ENCODE measurements at regions not wholly inside any gene's neighbourhood (a gene's known extent, or its start where the extent isn't known, plus 50 kb on each side); places are given as distances from the start of the nearest gene placed in this dataset.

DNA sequence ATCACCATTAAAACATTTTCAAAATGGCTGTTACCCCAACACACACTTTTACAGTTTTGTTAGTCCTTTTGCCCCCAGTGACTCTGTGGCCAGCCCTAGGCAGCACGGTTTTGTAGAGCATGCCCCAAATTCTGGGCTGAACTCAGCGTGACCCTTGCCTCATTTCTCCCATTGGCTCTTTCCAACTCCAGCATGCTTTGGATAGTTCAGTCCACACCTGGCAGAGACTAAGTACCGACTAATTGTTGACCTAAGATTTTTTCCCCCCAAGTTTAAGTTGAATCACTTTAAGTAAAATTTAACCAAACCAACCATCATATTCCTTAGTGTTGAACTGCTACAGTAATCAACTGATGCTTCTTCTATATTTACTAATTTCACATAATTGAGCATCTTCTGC, 62.4 kb upstream of the LRRC8B start:
- no peak overlapping the region for H2AK5ac ChIP-seq (ENCODE audit: low read depth, low read length)
- no peak overlapping the region for H3K4me2 ChIP-seq (ENCODE audit: low read depth, low read length)
- DNase-seq (no peak), ATAC-seq (ENCODE audit: low read depth) (no peak)
- H4K5ac ChIP-seq (ENCODE audit: low read depth, low read length): no peak overlapping the region
- H3K36me3 ChIP-seq (ENCODE audit: control insufficient read depth, insufficient read depth, low read length): no peaks in the 10 kb centered on the region
- TF ChIP-seq RCOR1 (IDR thresholded peaks at IDR 0.05; ENCODE audit: insufficient replicate concordance, low read length): no peak
- no peak for TF ChIP-seq ELK1 (IDR thresholded peaks at IDR 0.05; ENCODE audit: borderline replicate concordance, low read depth, low read length)
- no peak for TF ChIP-seq FOS (IDR thresholded peaks at IDR 0.05; ENCODE audit: low read depth, low read length)
- TF ChIP-seq POLR2A (IDR thresholded peaks at IDR 0.05; ENCODE audit: low read depth, low read length): no peak
- TF ChIP-seq MXI1 (IDR thresholded peaks at IDR 0.05; ENCODE audit: borderline replicate concordance, low read depth, low read length): no peak
- TF ChIP-seq BHLHE40 (IDR thresholded peaks at IDR 0.05; ENCODE audit: low read depth, low read length): no peak
- TF ChIP-seq CEBPB (IDR thresholded peaks at IDR 0.05; ENCODE audit: low read depth, low read length): no peak
- no peak for TF ChIP-seq MAZ (IDR thresholded peaks at IDR 0.05; ENCODE audit: borderline replicate concordance, low read depth, low read length)
- TF ChIP-seq, protein P1, sequence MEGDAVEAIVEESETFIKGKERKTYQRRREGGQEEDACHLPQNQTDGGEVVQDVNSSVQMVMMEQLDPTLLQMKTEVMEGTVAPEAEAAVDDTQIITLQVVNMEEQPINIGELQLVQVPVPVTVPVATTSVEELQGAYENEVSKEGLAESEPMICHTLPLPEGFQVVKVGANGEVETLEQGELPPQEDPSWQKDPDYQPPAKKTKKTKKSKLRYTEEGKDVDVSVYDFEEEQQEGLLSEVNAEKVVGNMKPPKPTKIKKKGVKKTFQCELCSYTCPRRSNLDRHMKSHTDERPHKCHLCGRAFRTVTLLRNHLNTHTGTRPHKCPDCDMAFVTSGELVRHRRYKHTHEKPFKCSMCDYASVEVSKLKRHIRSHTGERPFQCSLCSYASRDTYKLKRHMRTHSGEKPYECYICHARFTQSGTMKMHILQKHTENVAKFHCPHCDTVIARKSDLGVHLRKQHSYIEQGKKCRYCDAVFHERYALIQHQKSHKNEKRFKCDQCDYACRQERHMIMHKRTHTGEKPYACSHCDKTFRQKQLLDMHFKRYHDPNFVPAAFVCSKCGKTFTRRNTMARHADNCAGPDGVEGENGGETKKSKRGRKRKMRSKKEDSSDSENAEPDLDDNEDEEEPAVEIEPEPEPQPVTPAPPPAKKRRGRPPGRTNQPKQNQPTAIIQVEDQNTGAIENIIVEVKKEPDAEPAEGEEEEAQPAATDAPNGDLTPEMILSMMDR (conservative IDR thresholded peaks at IDR 0.05; ENCODE audit: low read depth, low read length): no peak
- no peak overlapping the region for H3K18ac ChIP-seq (ENCODE audit: low read depth, low read length)
- H3K56ac ChIP-seq (ENCODE audit: extremely low read depth, insufficient read depth, low read length): no peak overlapping the region
- H4K20me1 ChIP-seq (ENCODE audit: insufficient read depth, low read length): no peaks in the 10 kb centered on the region
- ChIA-PET POLR2A (ENCODE audit: unreplicated experiment) (no interaction called here), CTCF (no interaction called here)
- H3K4me3 ChIP-seq (ENCODE audit: insufficient read depth, low read depth, low read length): no peak overlapping the region
- no peak overlapping the region for H3K4ac ChIP-seq (ENCODE audit: low read depth, low read length)
- H2AK9ac ChIP-seq (replicated peaks; ENCODE audit: low read depth, low read length, poor library complexity): no peak overlapping the region
- no peaks in the 10 kb centered on the region for H3K9me1 ChIP-seq (ENCODE audit: insufficient read depth, low read length)
- H3K9ac ChIP-seq (ENCODE audit: low read depth, low read length): no peak overlapping the region
- WGBS, 2 experiments (ENCODE audit: extremely low coverage in 2 of 2, insufficient read length in 1 of 2): 40% methylated on average over 1 of the region's 3 CpGs; no CpG with 5 or more reads in 1 of the 2 experiments
- H3K79me1 ChIP-seq (ENCODE audit: low read depth in 1 of 2, low read length in 2 of 2): no peaks in the 10 kb centered on the region
- in situ Hi-C loops (cut with MboI; ENCODE audit: low sequenced_read_pairs) (no loop called here), intact Hi-C loops (cut with micrococcal nuclease) (no loop called here), dilution Hi-C loops (cut with HindIII; ENCODE audit: low sequenced_read_pairs, unreplicated experiment) (no loop called here)
- no peaks in the 10 kb centered on the region for H3K9me3 ChIP-seq (ENCODE audit: control insufficient read depth, insufficient read depth, low read length)
- no peak overlapping the region for H3K14ac ChIP-seq (replicated peaks; ENCODE audit: low read depth, low read length)
- no peak overlapping the region for H3K27ac ChIP-seq (ENCODE audit: insufficient read depth, low read length)
- no peak overlapping the region for H4K91ac ChIP-seq (ENCODE audit: insufficient read depth, low read depth, low read length)
- no peak overlapping the region for H2BK20ac ChIP-seq (ENCODE audit: low read depth, low read length)
- H3K4me1 ChIP-seq (ENCODE audit: control insufficient read depth, insufficient read depth, low read length): no peaks in the 10 kb centered on the region
- no peaks in the 10 kb centered on the region; the same call in 1 of the 2 replicates for H3K27me3 ChIP-seq (ENCODE audit: control insufficient read depth, insufficient read depth, low read length)
- H2BK15ac ChIP-seq (ENCODE audit: low read depth, low read length): no peak overlapping the region
- no peak overlapping the region for H2AFZ ChIP-seq (replicated peaks; ENCODE audit: low read length, poor library complexity)
- H3K23ac ChIP-seq (ENCODE audit: low read depth, low read length): no peak overlapping the region
- no peak overlapping the region for H2BK5ac ChIP-seq (ENCODE audit: low read depth, low read length, poor library complexity, severe bottlenecking)
- BruUV-seq (replicated peaks): no TSS peak
- H2BK120ac ChIP-seq (ENCODE audit: low read depth, low read length): no peak overlapping the region
- no peak overlapping the region for H4K8ac ChIP-seq (ENCODE audit: low read depth in 2 of 2, low read length in 2 of 2)
